Endodermal cell (in vitro differentiated cells): ENCODE measurements at regions not wholly inside any gene's neighbourhood (a gene's known extent, or its start where the extent isn't known, plus 50 kb on each side); places are given as distances from the start of the nearest gene placed in this dataset.

ENCODE experiments used
- DNase-seq: peaks from one replicate; pipeline ENCODE4 v3.0.0-alpha.2; 2017
- H3K27ac ChIP-seq: 2 replicates; pipeline ENCODE4 v1.5.1; 2013; ENCODE audit warnings: mild to moderate bottlenecking, low read depth, low read length, moderate library complexity
- H3K27me3 ChIP-seq: 2 replicates; pipeline ENCODE4 v1.6.1; 2013; ENCODE audit warnings: mild to moderate bottlenecking, low read length, moderate library complexity; ENCODE audit not compliant: insufficient read depth, control insufficient read depth, poor library complexity, severe bottlenecking
- H3K36me3 ChIP-seq: 2 replicates; pipeline ENCODE4 v1.7.0; 2013; ENCODE audit warnings: mild to moderate bottlenecking, low read length, moderate library complexity; ENCODE audit not compliant: control insufficient read depth, insufficient read depth
- H3K4me1 ChIP-seq: one replicate; pipeline ENCODE4 v1.7.0; 2013; ENCODE audit warnings: low read length; ENCODE audit not compliant: control insufficient read depth, insufficient read depth
- H3K4me3 ChIP-seq: 2 replicates; pipeline ENCODE4 v1.5.1; 2013; ENCODE audit warnings: mild to moderate bottlenecking, low read length, moderate library complexity
- H3K9ac ChIP-seq: 2 replicates; pipeline ENCODE4 v1.6.1; 2013; ENCODE audit warnings: mild to moderate bottlenecking, low read length, moderate library complexity; ENCODE audit not compliant: poor library complexity, severe bottlenecking; ENCODE audit errors: extremely low read depth
- H3K9me3 ChIP-seq: 2 replicates; pipeline ENCODE4 v1.6.1; 2013; ENCODE audit warnings: mild to moderate bottlenecking, low read length, moderate library complexity; ENCODE audit not compliant: control insufficient read depth
- H3K27ac Mint-ChIP-seq: 2 replicates; pipeline ENCODE4 v1.8.0; 2020; ENCODE audit warnings: mixed read lengths
- H3K27me3 Mint-ChIP-seq: 2 replicates; pipeline ENCODE4 v1.8.0; 2021; ENCODE audit warnings: mild to moderate bottlenecking, mixed read lengths; ENCODE audit not compliant: insufficient read depth
- H3K36me3 Mint-ChIP-seq: 2 replicates; pipeline ENCODE4 v1.8.0; 2020; ENCODE audit warnings: low read depth, mixed read lengths
- H3K4me1 Mint-ChIP-seq: 2 replicates; pipeline ENCODE4 v1.8.0; 2020; ENCODE audit warnings: mixed read lengths
- H3K4me3 Mint-ChIP-seq: 2 replicates; pipeline ENCODE4 v1.8.0; 2020; ENCODE audit warnings: mild to moderate bottlenecking, moderate library complexity, mixed read lengths
- H3K9me3 Mint-ChIP-seq: 2 replicates; pipeline ENCODE4 v1.8.0; 2020; ENCODE audit warnings: mild to moderate bottlenecking, mixed read lengths
- CTCF ChIP-seq: fragments of 200-600 bp; sonication (generic); conservative IDR thresholded peaks from 2 replicates; pipeline ENCODE4 v1.5.0; 2021; ENCODE audit warnings: antibody characterized with exemption, mild to moderate bottlenecking
- WGBS, 2 experiments: methylation state at CpG; one replicate each; pipeline versions ENCODE4 v1.1.5 to v1.1.7; 2013; ENCODE audit warnings: missing lambda C conversion rate in 2 of 2, mixed read lengths in 1 of 2; ENCODE audit not compliant: insufficient coverage in 1 of 2, insufficient read length in 1 of 2; 5-methylcytosine and 5-hydroxymethylcytosine counted together

DNA sequence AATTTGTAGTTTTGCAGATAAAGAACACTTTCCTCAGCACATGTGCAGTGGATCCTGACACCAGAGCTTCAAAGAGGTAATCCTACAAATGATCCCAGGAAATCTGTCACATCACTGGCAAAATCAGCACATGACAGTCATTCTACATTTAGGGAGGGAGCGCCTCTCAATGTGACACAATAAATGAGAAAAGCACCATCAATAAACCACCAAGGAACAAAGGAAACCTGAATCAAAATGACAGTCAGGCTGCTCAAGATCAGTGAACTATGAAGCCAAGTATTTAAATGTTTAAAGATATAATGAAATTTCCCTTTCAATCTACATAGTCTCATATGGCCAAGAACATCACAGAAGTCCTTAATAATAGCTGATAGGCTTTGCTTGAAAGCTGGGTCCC, 119.5 kb downstream of the LRRN1 start:
- Mint-ChIP-seq H3K4me1 (peaks cover 17% of the 10 kb centered on the region), H3K27ac (no peak overlapping the region), H3K9me3 (no peaks in the 10 kb centered on the region), H3K27me3 (peaks cover 31% of the 10 kb centered on the region), H3K4me3 (no peak overlapping the region), H3K36me3 (no peaks in the 10 kb centered on the region)
- WGBS, 2 experiments, result 95% methylated on average over 1 of the region's 1 CpG; no CpG with 5 or more reads in 1 of the 2 experiments
- TF ChIP-seq CTCF, result no peak
- peaks cover 25% of the 10 kb centered on the region for H3K27me3 ChIP-seq
- no peaks in the 10 kb centered on the region for H3K4me1 ChIP-seq
- DNase-seq, result no peak
- H3K9ac ChIP-seq, result no peak overlapping the region
- H3K4me3 ChIP-seq, result no peak overlapping the region
- peak overlapping the region; percentile 44 for H3K27ac ChIP-seq
- no peaks in the 10 kb centered on the region for H3K9me3 ChIP-seq
- H3K36me3 ChIP-seq, result no peaks in the 10 kb centered on the region

DNA sequence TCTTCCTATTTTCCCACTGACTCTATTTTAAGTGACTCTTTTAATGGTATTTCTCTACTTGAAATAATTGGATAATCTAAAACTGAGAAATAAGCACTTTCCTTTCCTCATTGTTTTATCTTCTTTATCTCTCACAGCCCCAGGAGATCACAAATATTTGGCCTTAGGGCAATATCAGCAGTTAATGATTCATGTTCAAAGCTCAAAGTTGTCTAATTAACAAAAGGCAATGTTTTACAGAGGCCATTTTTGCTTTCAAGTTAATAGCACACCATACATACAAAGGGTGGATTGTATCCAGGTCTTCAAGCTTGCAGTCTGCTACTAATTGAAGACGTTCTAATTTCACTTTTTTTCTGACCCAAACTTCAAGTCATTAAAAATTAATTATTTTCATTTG, 120.1 kb downstream of the LRRN1 start:
- Mint-ChIP-seq H3K4me1 (peaks cover 17% of the 10 kb centered on the region), H3K9me3 (no peaks in the 10 kb centered on the region), H3K27ac (no peak overlapping the region), H3K4me3 (peak overlapping the region; percentile 5), H3K27me3 (peaks cover 31% of the 10 kb centered on the region), H3K36me3 (no peaks in the 10 kb centered on the region)
- Histone ChIP-seq H3K9ac (no peak overlapping the region), H3K27ac (no peak overlapping the region), H3K27me3 (peaks cover 25% of the 10 kb centered on the region), H3K4me3 (no peak overlapping the region), H3K9me3 (no peaks in the 10 kb centered on the region), H3K4me1 (no peaks in the 10 kb centered on the region), H3K36me3 (no peaks in the 10 kb centered on the region)
- no peak for DNase-seq
- 83 to 92% methylated on average over 1 of the region's 1 CpG for WGBS, 2 experiments
- TF ChIP-seq CTCF, result no peak

DNA sequence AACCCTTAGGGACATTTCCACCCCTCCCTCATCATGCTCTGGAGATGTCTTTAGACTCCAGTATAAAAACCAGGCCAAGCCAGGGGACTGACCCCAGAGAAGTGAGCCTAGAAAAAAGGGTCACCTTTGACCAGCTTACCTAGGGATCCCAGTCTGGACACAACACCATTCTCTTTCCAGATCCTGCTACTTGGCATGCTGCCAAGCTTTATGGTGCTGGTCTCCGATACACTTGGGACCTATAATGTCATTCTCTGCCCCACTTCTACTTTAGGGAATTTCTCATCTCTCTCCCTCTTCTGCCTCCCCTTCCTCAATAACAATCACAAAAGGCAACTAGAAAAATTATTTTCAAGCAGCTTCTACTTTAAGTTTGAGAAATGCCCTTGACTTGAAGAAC, 124.4 kb downstream of the LRRN1 start:
- Histone ChIP-seq H3K27ac (no peak overlapping the region), H3K9me3 (no peaks in the 10 kb centered on the region), H3K4me3 (no peak overlapping the region), H3K9ac (no peak overlapping the region), H3K27me3 (peaks cover 15% of the 10 kb centered on the region), H3K4me1 (no peaks in the 10 kb centered on the region), H3K36me3 (no peaks in the 10 kb centered on the region)
- no peak overlapping the region for H3K4me3 Mint-ChIP-seq
- TF ChIP-seq CTCF, result no peak
- peaks cover 17% of the 10 kb centered on the region for H3K27me3 Mint-ChIP-seq
- DNase-seq, result no peak
- 93 to 100% methylated on average over 1 of the region's 1 CpG for WGBS, 2 experiments
- no peaks in the 10 kb centered on the region for H3K9me3 Mint-ChIP-seq
- no peaks in the 10 kb centered on the region for H3K36me3 Mint-ChIP-seq
- H3K4me1 Mint-ChIP-seq, result peaks cover 10% of the 10 kb centered on the region
- no peak overlapping the region for H3K27ac Mint-ChIP-seq
